ENCODE measurements at regions not wholly inside any gene's neighbourhood (a gene's known extent, or its start where the extent isn't known, plus 50 kb on each side); places are given as distances from the start of the nearest gene placed in this dataset.
A peak's percentile ranks its signal among the peaks of the same experiment; 100 is the strongest.

- no peak for DNase-seq (ENCODE audit: low spot score)
These were observed 174.5 kb downstream of the ZNF365 start for GRCh38 chr10:62548686-62549085.

- no peak for DNase-seq (ENCODE audit: low spot score)
These were observed 176.0 kb downstream of the ZNF365 start for GRCh38 chr10:62550173-62550572.

GRCh38 chr10:62554632-62555199, 180.5 kb downstream of the ZNF365 start:
- peak; percentile 51 for DNase-seq (ENCODE audit: low spot score)

DNA sequence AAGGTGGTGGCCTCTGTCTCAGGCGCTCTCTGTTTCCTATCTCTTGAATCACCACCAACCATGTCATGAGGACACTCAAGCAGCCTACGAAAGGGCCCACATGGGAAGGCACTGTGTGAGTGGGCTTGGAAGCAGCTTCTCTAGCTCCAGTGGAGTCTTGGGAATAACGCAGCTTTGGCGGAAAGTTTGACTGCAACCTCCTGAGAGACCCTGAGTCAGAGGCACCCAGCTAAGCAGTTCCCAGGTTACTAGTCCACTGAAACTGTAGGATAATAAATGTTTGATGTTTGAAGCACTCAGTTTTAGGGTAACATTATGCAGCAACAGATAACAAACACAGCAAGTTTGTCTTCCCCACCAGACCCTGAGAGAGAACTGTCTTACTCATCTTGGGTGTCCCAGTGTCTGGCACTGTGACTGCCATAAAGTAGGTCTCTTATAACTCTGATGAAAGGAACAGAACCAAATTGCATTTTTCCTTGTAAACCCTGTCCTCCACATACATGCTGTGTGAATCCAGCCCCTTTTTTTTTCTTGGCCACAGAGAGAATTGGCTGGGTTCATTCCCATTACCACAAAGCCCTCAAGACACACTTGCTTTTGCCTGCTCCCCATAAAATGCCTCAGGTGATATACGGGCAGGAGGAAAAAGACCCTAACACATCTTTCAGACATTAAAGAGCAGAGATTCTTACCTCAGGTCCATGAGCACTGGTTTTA, 185.5 kb downstream of the ZNF365 start:
- DNase-seq (ENCODE audit: low spot score): no peak

- DNase-seq (ENCODE audit: low spot score): no peak
These were observed 186.1 kb downstream of the ZNF365 start for GRCh38 chr10:62560201-62560819.

- no peak for DNase-seq (ENCODE audit: low spot score)
These were observed 187.0 kb downstream of the ZNF365 start for GRCh38 chr10:62561151-62561550.

- no peak for DNase-seq (ENCODE audit: low spot score)
These were observed 187.9 kb downstream of the ZNF365 start for GRCh38 chr10:62562101-62562500.

DNA sequence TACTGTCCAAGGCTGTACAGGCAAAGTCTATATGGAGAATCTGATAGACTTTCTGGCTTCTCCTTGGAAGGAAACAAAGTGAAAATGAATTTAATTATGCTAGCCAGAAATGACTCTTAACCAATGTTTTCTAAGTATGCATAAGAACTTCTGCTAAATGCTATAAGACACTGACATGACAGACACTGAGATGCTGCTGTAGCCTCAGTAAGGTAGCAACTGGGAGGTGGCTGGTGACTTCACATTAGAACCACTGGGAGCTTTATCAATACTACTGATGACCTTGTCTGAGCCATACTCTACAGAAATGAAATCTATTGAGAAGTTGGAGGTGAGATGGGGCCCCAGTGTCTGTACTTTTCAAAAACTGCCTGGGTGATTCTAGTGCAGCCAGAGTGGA, 188.6 kb downstream of the ZNF365 start:
- DNase-seq (ENCODE audit: low spot score): no peak

- DNase-seq (ENCODE audit: low spot score): no peak
These were observed 199.8 kb downstream of the ZNF365 start for GRCh38 chr10:62573929-62574328.

GRCh38 chr10:62577076-62577475, 202.9 kb downstream of the ZNF365 start:
- DNase-seq (ENCODE audit: low spot score): no peak

- peak; percentile 35 for DNase-seq (ENCODE audit: low spot score)
These were observed 203.6 kb downstream of the ZNF365 start for GRCh38 chr10:62577666-62578291.

DNA sequence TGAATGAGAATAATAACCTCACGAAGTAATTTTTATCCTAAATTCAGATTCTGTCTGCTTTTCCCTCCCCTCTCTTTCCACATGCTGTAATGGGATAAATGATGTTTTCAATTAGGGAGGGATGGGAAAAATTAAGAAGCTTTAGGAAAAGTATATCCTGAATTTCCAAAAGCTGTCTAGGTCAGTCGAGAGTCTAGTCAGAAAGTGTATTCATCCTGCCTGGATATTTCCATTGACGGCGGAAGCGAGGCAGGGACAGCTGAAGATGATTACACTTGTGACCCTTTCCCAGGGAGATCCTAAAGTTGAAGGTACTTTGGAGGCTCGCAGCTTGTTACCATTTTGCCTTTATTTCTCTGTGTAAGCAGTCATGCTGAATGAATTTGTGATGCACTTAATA, 204.1 kb downstream of the ZNF365 start:
- no peak for DNase-seq (ENCODE audit: low spot score)

DNA sequence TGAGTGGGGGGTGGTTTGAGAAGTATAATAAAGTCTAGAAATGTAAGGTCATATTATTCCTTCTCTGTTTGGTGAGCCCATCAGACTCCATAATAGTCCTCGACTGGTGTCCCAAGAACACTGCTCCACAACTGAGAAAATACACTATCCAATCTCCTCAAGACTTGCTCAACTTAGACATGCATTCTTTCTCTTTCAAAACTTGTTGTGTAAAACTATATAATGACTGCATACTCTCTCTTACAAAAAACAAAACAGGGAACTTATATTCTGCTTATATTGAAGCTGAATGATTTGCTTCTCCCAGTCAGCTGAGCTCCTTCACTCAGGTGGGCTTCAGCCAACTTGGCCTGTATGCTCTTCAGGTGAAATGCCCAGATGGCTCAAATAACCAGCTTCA, 204.7 kb downstream of the ZNF365 start:
- DNase-seq (ENCODE audit: low spot score): no peak

GRCh38 chr10:62580396-62580795, 206.2 kb downstream of the ZNF365 start:
- no peak for DNase-seq (ENCODE audit: low spot score)

DNA sequence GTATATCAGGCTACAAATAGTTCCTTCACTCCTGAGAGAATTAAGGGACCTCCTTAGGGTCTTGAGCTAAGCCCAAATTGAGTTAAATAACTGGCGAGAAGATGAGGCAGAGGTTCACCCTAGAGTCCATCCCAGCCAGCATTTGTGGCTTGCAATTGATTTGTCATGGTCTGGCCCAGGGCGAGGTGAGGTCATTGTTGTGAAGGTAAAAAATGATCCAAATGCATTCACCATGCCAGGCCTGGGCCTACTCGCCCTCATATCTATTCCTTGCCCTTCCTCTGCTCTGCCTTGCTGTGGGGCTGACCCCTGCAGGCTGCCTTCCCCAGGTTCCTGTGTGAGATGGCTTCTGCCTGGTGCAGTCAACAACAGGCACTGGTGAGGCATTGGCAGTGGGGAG, 207.2 kb downstream of the ZNF365 start:
- no peak for DNase-seq (ENCODE audit: low spot score)

DNA sequence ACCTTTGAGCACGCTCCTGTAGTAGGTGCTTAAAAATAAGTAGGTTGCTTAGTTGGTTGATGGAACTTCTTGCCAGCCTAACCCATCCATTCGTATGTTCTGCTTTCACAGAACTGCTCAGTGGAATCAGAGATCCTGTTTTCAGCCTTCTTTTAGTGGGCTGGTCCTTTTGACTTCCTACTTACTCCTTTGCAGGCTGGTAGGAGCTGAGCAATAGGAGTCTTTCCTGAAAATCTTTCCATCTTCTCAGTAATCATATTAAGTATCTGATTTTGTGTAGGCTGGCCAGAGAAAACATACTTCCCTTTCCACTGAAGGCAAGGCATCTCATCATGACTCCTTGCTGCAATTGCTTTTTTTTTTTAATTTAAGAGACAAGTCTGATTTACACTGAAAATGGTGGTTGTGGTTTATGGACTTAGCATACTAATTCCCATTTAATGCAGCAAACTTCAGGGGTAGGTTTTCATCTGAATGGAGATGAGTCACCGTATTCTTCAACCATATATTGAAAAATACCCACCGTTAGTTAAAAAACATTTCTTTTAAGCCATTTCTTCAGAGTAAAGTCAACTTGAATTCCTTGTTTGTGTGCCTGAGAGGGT, 208.0 kb downstream of the ZNF365 start:
- peak; percentile 56 for DNase-seq (ENCODE audit: low spot score)

DNA sequence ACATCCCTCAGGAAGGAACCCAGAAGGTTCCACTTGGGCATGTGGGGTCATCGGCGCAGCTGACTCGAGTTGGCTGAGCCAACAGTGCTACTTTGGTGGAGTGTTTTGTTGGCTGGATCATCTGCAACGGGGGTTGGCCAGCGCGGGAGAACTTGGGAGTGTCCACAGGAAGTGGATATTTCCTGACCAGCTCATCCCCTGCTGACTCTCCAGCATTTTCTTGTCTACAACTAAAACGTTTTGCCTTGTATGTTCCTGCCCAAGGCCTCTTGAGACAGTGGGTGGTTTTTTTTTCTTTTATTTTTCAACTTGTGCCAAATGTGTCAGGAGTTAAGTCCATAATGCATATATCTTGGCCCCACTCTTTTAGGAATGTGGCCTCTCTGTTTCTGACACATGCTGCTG, 208.6 kb downstream of the ZNF365 start:
- DNase-seq (ENCODE audit: low spot score): peak; percentile 93

GRCh38 chr10:62583876-62584615, 209.9 kb downstream of the ZNF365 start:
- DNase-seq (ENCODE audit: low spot score): peak; percentile 89

- peak; percentile 31 for DNase-seq (ENCODE audit: low spot score)
These were observed 210.6 kb downstream of the ZNF365 start for GRCh38 chr10:62584731-62585130.

GRCh38 chr10:62585211-62585775, 211.1 kb downstream of the ZNF365 start:
- no peak for DNase-seq (ENCODE audit: low spot score)

DNA sequence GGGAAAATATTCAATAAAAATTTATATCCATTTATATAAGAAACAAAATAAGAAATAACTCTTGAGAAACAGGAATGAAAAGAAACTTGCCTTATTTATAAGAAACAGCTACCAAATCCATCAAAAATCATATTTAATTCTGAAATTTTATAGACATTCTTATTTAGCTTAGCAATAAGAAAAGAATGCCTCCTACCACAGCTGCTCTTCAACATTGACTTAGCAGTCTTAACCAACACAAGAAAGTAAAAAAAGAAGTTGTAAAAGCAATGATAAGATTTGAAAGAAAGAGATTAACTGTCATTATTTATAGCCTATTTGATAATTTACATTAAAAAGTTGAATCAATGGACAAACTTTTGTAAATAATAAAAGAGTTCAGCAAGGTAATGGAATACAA, 212.8 kb downstream of the ZNF365 start:
- no peak for DNase-seq (ENCODE audit: low spot score)

All from A172 (cell line).